ENCODE measurements at regions not wholly inside any gene's neighbourhood (a gene's known extent, or its start where the extent isn't known, plus 50 kb on each side); places are given as distances from the start of the nearest gene placed in this dataset.
"Not testable (repeated sequence)": the region's sequence is repeated elsewhere in the genome, so short reads cannot be mapped to it uniquely, and the experiment has no call there.

DNA sequence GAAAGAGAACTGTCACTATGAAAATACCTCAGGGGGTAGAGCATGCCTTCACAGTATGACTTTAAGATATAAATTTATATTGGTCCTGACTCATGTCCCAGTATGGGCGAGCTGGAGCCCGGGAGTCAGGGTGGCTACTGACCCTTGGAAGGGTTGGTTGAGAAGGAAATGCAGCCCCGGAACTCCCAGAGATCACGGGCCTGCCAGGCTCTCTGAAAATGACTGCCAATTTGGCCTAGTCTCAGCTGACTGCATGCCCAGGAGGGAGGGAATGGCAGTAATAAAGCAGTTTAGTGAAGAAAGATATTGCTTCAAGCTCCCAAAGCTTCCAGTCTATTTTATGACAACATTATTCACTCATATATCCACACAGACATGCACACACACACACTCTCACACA, 299.0 kb downstream of the NR2F2 start:
- intact Hi-C loops (cut with micrococcal nuclease) = no loop called here
- H3K4me1 Mint-ChIP-seq (ENCODE audit: low read depth) = no peaks in the 10 kb centered on the region
- no peaks in the 10 kb centered on the region for H3K27me3 Mint-ChIP-seq (ENCODE audit: insufficient read depth)
- peaks cover 3% of the 10 kb centered on the region for H3K9me3 Mint-ChIP-seq
- H3K36me3 Mint-ChIP-seq (ENCODE audit: low read depth) = no peaks in the 10 kb centered on the region
- H3K4me3 Mint-ChIP-seq = no peak overlapping the region
- no peak for DNase-seq (ENCODE audit: low spot score)
- no peak overlapping the region for H3K27ac Mint-ChIP-seq

- no peak overlapping the region for H3K4me3 Mint-ChIP-seq
- H3K27ac Mint-ChIP-seq = no peak overlapping the region
- no peak for DNase-seq (ENCODE audit: low spot score)
- H3K4me1 Mint-ChIP-seq (ENCODE audit: low read depth) = no peaks in the 10 kb centered on the region
- H3K36me3 Mint-ChIP-seq (ENCODE audit: low read depth) = no peaks in the 10 kb centered on the region
- H3K9me3 Mint-ChIP-seq = peaks cover 3% of the 10 kb centered on the region
- intact Hi-C loops (cut with micrococcal nuclease) = no loop called here
- no peaks in the 10 kb centered on the region for H3K27me3 Mint-ChIP-seq (ENCODE audit: insufficient read depth)
Observed at GRCh38 chr15:96638793-96639192, 308.3 kb downstream of the NR2F2 start.

DNA sequence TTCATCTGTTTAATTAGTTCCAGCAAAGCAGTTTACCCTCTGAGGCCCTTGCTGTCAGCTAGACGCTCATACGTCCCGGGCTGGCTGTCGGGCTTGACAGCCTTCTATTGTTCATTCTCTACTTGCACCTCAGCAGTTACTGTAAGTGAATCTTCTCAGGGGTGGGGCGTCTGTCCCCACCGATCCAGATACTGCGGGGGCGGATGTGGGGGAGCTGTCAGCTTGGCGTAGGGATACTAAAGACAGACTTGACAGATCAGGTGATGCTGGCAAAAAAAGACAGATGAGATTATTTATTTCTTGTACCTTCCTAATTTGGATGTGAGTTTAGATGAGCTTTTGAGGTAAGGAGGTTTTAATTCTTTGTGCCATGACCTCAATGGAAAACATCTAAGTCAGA, 315.3 kb downstream of the NR2F2 start:
- no peak overlapping the region for H3K27ac Mint-ChIP-seq
- no peak overlapping the region for H3K4me3 Mint-ChIP-seq
- H3K9me3 Mint-ChIP-seq = peaks cover 3% of the 10 kb centered on the region
- intact Hi-C loops (cut with micrococcal nuclease) = no loop called here
- no peaks in the 10 kb centered on the region for H3K36me3 Mint-ChIP-seq (ENCODE audit: low read depth)
- H3K27me3 Mint-ChIP-seq (ENCODE audit: insufficient read depth) = no peaks in the 10 kb centered on the region
- H3K4me1 Mint-ChIP-seq (ENCODE audit: low read depth) = no peaks in the 10 kb centered on the region
- no peak for DNase-seq (ENCODE audit: low spot score)

DNA sequence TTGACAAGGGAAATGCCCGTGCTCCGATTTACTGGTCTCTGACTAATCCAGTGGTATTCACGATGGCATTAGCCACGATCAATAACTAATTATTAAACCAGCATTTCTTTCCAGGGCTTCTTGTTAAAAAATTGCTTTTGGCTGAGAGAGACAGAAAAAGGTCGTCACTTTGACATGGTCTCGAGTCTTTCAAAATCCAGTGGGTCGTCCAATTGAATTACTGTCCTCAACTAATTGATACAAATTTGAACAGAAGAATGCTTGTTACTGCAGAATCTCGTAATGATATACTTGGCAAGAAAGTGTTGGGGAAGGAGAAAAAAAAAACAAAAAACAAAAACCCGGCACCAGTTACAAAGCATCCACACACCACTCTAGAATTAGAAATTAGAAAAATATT, 318.4 kb downstream of the NR2F2 start:
- Mint-ChIP-seq H3K27me3 (ENCODE audit: insufficient read depth) (no peaks in the 10 kb centered on the region), H3K9me3 (no peaks in the 10 kb centered on the region), H3K4me1 (ENCODE audit: low read depth) (no peaks in the 10 kb centered on the region), H3K27ac (no peak overlapping the region), H3K4me3 (no peak overlapping the region), H3K36me3 (ENCODE audit: low read depth) (no peaks in the 10 kb centered on the region)
- intact Hi-C loops (cut with micrococcal nuclease) = no loop called here
- DNase-seq (ENCODE audit: low spot score) = no peak

DNA sequence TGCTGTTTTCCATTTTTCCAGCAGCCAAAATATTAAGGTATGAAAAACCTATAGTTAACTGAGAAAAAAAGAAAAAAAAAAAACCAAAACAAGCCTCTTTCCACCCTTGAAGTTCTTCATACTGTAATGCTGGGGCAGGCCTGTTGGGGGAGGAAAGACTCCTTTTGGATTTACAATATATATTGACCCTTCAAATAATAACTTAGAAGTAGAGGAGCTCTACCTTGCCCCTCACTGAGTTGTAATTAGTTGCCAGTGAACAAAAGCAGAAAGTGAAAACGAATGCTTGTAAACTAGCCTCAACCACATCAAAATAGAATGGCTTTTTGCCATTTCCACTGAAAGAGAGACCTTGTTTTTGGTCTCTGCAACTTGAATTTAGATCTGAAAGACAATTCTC, 326.6 kb downstream of the NR2F2 start:
- no peaks in the 10 kb centered on the region for H3K27me3 Mint-ChIP-seq (ENCODE audit: insufficient read depth)
- H3K4me3 Mint-ChIP-seq = no peak overlapping the region
- DNase-seq (ENCODE audit: low spot score) = no peak
- no peaks in the 10 kb centered on the region for H3K9me3 Mint-ChIP-seq
- intact Hi-C loops (cut with micrococcal nuclease) = no loop called here
- no peaks in the 10 kb centered on the region for H3K4me1 Mint-ChIP-seq (ENCODE audit: low read depth)
- H3K27ac Mint-ChIP-seq = no peak overlapping the region
- no peaks in the 10 kb centered on the region for H3K36me3 Mint-ChIP-seq (ENCODE audit: low read depth)

DNA sequence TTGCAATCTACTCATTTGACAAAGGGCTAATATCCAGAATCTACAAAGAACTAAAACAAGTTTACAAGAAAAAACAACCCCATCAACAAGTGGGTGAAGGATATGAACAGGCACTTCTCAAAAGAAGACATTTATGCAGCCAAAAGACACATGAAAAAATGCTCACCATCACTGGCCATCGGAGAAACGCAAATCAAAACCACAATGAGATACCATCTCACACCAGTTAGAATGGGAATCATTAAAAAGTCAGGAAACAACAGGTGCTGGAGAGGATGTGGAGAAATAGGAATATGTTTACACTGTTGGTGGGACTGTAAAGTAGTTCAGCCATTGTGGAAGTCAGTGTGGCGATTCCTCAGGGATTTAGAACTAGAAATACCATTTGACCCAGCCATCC, 336.5 kb downstream of the NR2F2 start:
- DNase-seq (ENCODE audit: low spot score); H3K36me3 Mint-ChIP-seq (ENCODE audit: low read depth); H3K9me3 Mint-ChIP-seq; H3K27me3 Mint-ChIP-seq (ENCODE audit: insufficient read depth); intact Hi-C loops (cut with micrococcal nuclease); H3K4me1 Mint-ChIP-seq (ENCODE audit: low read depth); H3K4me3 Mint-ChIP-seq; H3K27ac Mint-ChIP-seq: not testable (repeated sequence)

- Mint-ChIP-seq H3K4me1 (ENCODE audit: low read depth) (no peaks in the 10 kb centered on the region), H3K4me3 (no peak overlapping the region), H3K9me3 (no peaks in the 10 kb centered on the region), H3K27me3 (ENCODE audit: insufficient read depth) (no peaks in the 10 kb centered on the region), H3K27ac (no peak overlapping the region), H3K36me3 (ENCODE audit: low read depth) (no peaks in the 10 kb centered on the region)
- no peak for DNase-seq (ENCODE audit: low spot score)
- intact Hi-C loops (cut with micrococcal nuclease) = no loop called here
Observed at GRCh38 chr15:96670389-96670788, 339.9 kb downstream of the NR2F2 start.

GRCh38 chr15:96672629-96673028, 342.1 kb downstream of the NR2F2 start:
- Mint-ChIP-seq H3K27ac (no peak overlapping the region), H3K4me3 (no peak overlapping the region), H3K4me1 (ENCODE audit: low read depth) (no peaks in the 10 kb centered on the region), H3K9me3 (no peaks in the 10 kb centered on the region), H3K27me3 (ENCODE audit: insufficient read depth) (no peaks in the 10 kb centered on the region), H3K36me3 (ENCODE audit: low read depth) (no peaks in the 10 kb centered on the region)
- DNase-seq (ENCODE audit: low spot score) = no peak
- intact Hi-C loops (cut with micrococcal nuclease) = no loop called here

GRCh38 chr15:96678386-96678785, 347.9 kb downstream of the NR2F2 start:
- H3K4me3 Mint-ChIP-seq = no peak overlapping the region
- H3K4me1 Mint-ChIP-seq (ENCODE audit: low read depth) = no peaks in the 10 kb centered on the region
- no peaks in the 10 kb centered on the region for H3K27me3 Mint-ChIP-seq (ENCODE audit: insufficient read depth)
- no peak for DNase-seq (ENCODE audit: low spot score)
- H3K36me3 Mint-ChIP-seq (ENCODE audit: low read depth) = no peaks in the 10 kb centered on the region
- no peaks in the 10 kb centered on the region for H3K9me3 Mint-ChIP-seq
- intact Hi-C loops (cut with micrococcal nuclease) = no loop called here
- H3K27ac Mint-ChIP-seq = no peak overlapping the region

- Mint-ChIP-seq H3K27ac (no peak overlapping the region), H3K36me3 (ENCODE audit: low read depth) (no peaks in the 10 kb centered on the region), H3K4me1 (ENCODE audit: low read depth) (no peaks in the 10 kb centered on the region), H3K4me3 (no peak overlapping the region), H3K9me3 (no peaks in the 10 kb centered on the region), H3K27me3 (ENCODE audit: insufficient read depth) (no peaks in the 10 kb centered on the region)
- DNase-seq (ENCODE audit: low spot score) = no peak
- intact Hi-C loops (cut with micrococcal nuclease) = no loop called here
Observed at GRCh38 chr15:96687388-96688107, 357.0 kb downstream of the NR2F2 start.

- Mint-ChIP-seq H3K27ac (no peak overlapping the region), H3K4me1 (ENCODE audit: low read depth) (no peaks in the 10 kb centered on the region), H3K27me3 (ENCODE audit: insufficient read depth) (no peaks in the 10 kb centered on the region), H3K36me3 (ENCODE audit: low read depth) (no peaks in the 10 kb centered on the region), H3K9me3 (no peaks in the 10 kb centered on the region), H3K4me3 (no peak overlapping the region)
- intact Hi-C loops (cut with micrococcal nuclease) = no loop called here
- DNase-seq (ENCODE audit: low spot score) = no peak
Observed at GRCh38 chr15:96690733-96691132, 360.2 kb downstream of the NR2F2 start.

- Mint-ChIP-seq H3K36me3 (ENCODE audit: low read depth) (no peaks in the 10 kb centered on the region), H3K4me1 (ENCODE audit: low read depth) (no peaks in the 10 kb centered on the region), H3K27me3 (ENCODE audit: insufficient read depth) (no peaks in the 10 kb centered on the region), H3K9me3 (no peaks in the 10 kb centered on the region), H3K4me3 (no peak overlapping the region), H3K27ac (no peak overlapping the region)
- no peak for DNase-seq (ENCODE audit: low spot score)
- intact Hi-C loops (cut with micrococcal nuclease) = no loop called here
Observed at GRCh38 chr15:96692826-96693225, 362.3 kb downstream of the NR2F2 start.

DNA sequence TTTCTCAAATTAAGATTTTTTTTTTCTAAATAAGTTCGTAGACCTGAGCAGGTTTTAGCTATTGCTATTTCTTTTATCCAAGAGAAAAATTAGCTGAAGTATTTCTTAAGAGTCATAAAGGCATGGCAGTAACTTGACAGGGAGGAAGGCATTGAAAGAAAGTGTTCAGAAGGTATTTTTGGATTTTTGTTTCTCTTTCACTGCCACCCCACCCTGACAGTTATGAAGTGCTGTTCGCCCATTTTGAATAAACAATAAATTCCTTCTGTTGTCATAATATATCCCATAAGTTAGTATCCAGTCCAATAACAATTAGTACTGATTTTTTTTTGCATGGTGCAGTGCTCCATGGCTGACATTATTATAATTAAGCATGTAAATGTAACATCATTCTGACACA, 363.0 kb downstream of the NR2F2 start:
- H3K9me3 Mint-ChIP-seq = no peaks in the 10 kb centered on the region
- no peak overlapping the region for H3K27ac Mint-ChIP-seq
- intact Hi-C loops (cut with micrococcal nuclease) = no loop called here
- H3K27me3 Mint-ChIP-seq (ENCODE audit: insufficient read depth) = no peaks in the 10 kb centered on the region
- no peaks in the 10 kb centered on the region for H3K36me3 Mint-ChIP-seq (ENCODE audit: low read depth)
- DNase-seq (ENCODE audit: low spot score) = no peak
- H3K4me1 Mint-ChIP-seq (ENCODE audit: low read depth) = no peaks in the 10 kb centered on the region
- no peak overlapping the region for H3K4me3 Mint-ChIP-seq

DNA sequence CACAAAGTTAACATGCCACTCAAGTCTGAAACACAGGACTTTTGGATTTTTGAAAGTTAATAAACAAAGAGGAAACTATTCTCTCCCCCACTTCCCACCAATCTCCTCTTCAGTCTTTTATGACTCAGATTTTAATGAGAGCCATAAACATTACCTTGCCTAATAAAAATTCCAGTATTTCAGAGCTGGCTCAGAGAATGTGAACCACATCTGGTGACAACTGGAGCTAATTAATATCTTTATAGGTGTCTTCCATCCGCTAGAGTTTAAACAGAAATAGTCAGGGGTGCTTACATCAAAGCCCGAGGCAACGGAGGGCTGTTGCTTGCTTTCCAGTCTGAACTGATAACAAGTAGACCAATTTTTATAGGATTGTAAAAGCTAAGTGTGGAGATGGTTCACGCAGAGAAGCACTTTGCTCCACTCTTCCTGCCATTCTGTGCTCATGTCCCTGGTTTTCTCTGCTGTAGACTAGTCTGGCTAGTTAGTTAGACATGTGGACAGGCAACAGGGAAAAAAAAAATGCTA, 363.6 kb downstream of the NR2F2 start:
- H3K27ac Mint-ChIP-seq = no peak overlapping the region
- no peak overlapping the region for H3K4me3 Mint-ChIP-seq
- no peaks in the 10 kb centered on the region for H3K4me1 Mint-ChIP-seq (ENCODE audit: low read depth)
- DNase-seq (ENCODE audit: low spot score) = no peak
- H3K9me3 Mint-ChIP-seq = no peaks in the 10 kb centered on the region
- H3K27me3 Mint-ChIP-seq (ENCODE audit: insufficient read depth) = no peaks in the 10 kb centered on the region
- no peaks in the 10 kb centered on the region for H3K36me3 Mint-ChIP-seq (ENCODE audit: low read depth)
- intact Hi-C loops (cut with micrococcal nuclease) = no loop called here
